Ishikawa (cell line): ENCODE measurements at regions not wholly inside any gene's neighbourhood (a gene's known extent, or its start where the extent isn't known, plus 50 kb on each side); places are given as distances from the start of the nearest gene placed in this dataset.

Experiments used
- CEBPB ChIP-seq: IDR thresholded peaks from 2 replicates; pipeline ENCODE4 v1.6.1; 2012
- CREB1 ChIP-seq: IDR thresholded peaks from 2 replicates; pipeline ENCODE4 v1.6.1; 2012; ENCODE audit warnings: low read depth
- EGR1 ChIP-seq: IDR thresholded peaks from 2 replicates; pipeline ENCODE4 v1.6.1; 2012
- EP300 ChIP-seq: IDR thresholded peaks from 2 replicates; pipeline ENCODE4 v1.6.1; 2012; ENCODE audit warnings: borderline replicate concordance
- FOXM1 ChIP-seq: IDR thresholded peaks from 2 replicates; pipeline ENCODE4 v1.6.1; 2012; ENCODE audit warnings: low read depth, borderline replicate concordance
- MAX ChIP-seq: IDR thresholded peaks from 2 replicates; pipeline ENCODE4 v1.6.1; 2012
- NFIC ChIP-seq: IDR thresholded peaks from 2 replicates; pipeline ENCODE4 v1.6.1; 2012
- RAD21 ChIP-seq: IDR thresholded peaks from 2 replicates; pipeline ENCODE4 v1.6.1; 2012; ENCODE audit warnings: low read depth
- REST ChIP-seq: IDR thresholded peaks from 2 replicates; pipeline ENCODE4 v1.6.1; 2012; ENCODE audit warnings: low read depth, mild to moderate bottlenecking
- TAF1 ChIP-seq: IDR thresholded peaks from 2 replicates; pipeline ENCODE4 v1.6.1; 2012; ENCODE audit warnings: low read depth, mild to moderate bottlenecking
- TCF12 ChIP-seq: IDR thresholded peaks from 2 replicates; pipeline ENCODE4 v1.6.1; 2012; ENCODE audit warnings: low read depth
- USF1 ChIP-seq: IDR thresholded peaks from 2 replicates; pipeline ENCODE4 v1.6.1; 2012
- YY1 ChIP-seq: IDR thresholded peaks from 2 replicates; pipeline ENCODE4 v1.6.1; 2012; ENCODE audit warnings: low read depth
- ZBTB7A ChIP-seq: IDR thresholded peaks from 2 replicates; pipeline ENCODE4 v1.6.1; 2012; ENCODE audit warnings: low read depth

GRCh38 chr12:76707772-76708171 lies 56.1 kb upstream of the ZDHHC17 start:
- no peak for TF ChIP-seq FOXM1
- TF ChIP-seq MAX = no peak
- TF ChIP-seq USF1 = no peak
- TF ChIP-seq CREB1 = no peak
- TF ChIP-seq REST = no peak
- TF ChIP-seq RAD21 = no peak
- TF ChIP-seq TAF1 = no peak
- no peak for TF ChIP-seq YY1
- TF ChIP-seq EP300 = no peak
- no peak for TF ChIP-seq CEBPB
- no peak for TF ChIP-seq TCF12
- no peak for TF ChIP-seq NFIC
- TF ChIP-seq EGR1 = no peak
- TF ChIP-seq ZBTB7A = no peak
